ENCODE measurements at regions not wholly inside any gene's neighbourhood (a gene's known extent, or its start where the extent isn't known, plus 50 kb on each side); places are given as distances from the start of the nearest gene placed in this dataset.
"Not testable (repeated sequence)": the region's sequence is repeated elsewhere in the genome, so short reads cannot be mapped to it uniquely, and the experiment has no call there.

- DNase-seq (no peak), ATAC-seq (ENCODE audit: low read depth) (no peak)
- ChIA-PET POLR2A (no interaction called here), CTCF (no interaction called here)
- H3K9me3 Mint-ChIP-seq = no peaks in the 10 kb centered on the region
- TF ChIP-seq CTCF (IDR thresholded peaks at IDR 0.05) = no peak
- H3K4me1 Mint-ChIP-seq = no peaks in the 10 kb centered on the region
- H3K36me3 Mint-ChIP-seq (ENCODE audit: low read depth) = no peaks in the 10 kb centered on the region
- H3K4me3 Mint-ChIP-seq = no peak overlapping the region
- H3K27me3 Mint-ChIP-seq = no peaks in the 10 kb centered on the region
- intact Hi-C loops (cut with micrococcal nuclease) = no loop called here
- no peak overlapping the region for H3K27ac Mint-ChIP-seq
Observed at GRCh38 chr4:114249976-114250375, 270.5 kb upstream of the ARSJ start.

- H3K27me3 Mint-ChIP-seq = no peaks in the 10 kb centered on the region
- POLR2A ChIA-PET = no interaction called here
Observed at GRCh38 chr4:114250439-114250891, 271.0 kb upstream of the ARSJ start.

GRCh38 chr4:114251020-114251419, 271.6 kb upstream of the ARSJ start:
- ChIA-PET POLR2A (no interaction called here), CTCF (no interaction called here)
- H3K27ac Mint-ChIP-seq = no peak overlapping the region
- ATAC-seq (ENCODE audit: low read depth) = no peak
- H3K27me3 Mint-ChIP-seq = no peaks in the 10 kb centered on the region
- no peaks in the 10 kb centered on the region for H3K4me1 Mint-ChIP-seq
- no peaks in the 10 kb centered on the region for H3K36me3 Mint-ChIP-seq (ENCODE audit: low read depth)
- no peak overlapping the region for H3K4me3 Mint-ChIP-seq
- no peaks in the 10 kb centered on the region for H3K9me3 Mint-ChIP-seq
- DNase-seq = no peak
- intact Hi-C loops (cut with micrococcal nuclease) = no loop called here
- no peak for TF ChIP-seq CTCF (IDR thresholded peaks at IDR 0.05)

More at GRCh38 chr4:114250439-114250891, 271.0 kb upstream of the ARSJ start:
- no peaks in the 10 kb centered on the region for H3K9me3 Mint-ChIP-seq
- CTCF ChIA-PET = no interaction called here
- H3K4me3 Mint-ChIP-seq = no peak overlapping the region
- no peak overlapping the region for H3K27ac Mint-ChIP-seq
- no peak for DNase-seq
- TF ChIP-seq CTCF (IDR thresholded peaks at IDR 0.05) = no peak
- ATAC-seq (ENCODE audit: low read depth) = no peak
- no peaks in the 10 kb centered on the region for H3K36me3 Mint-ChIP-seq (ENCODE audit: low read depth)
- intact Hi-C loops (cut with micrococcal nuclease) = no loop called here
- H3K4me1 Mint-ChIP-seq = no peaks in the 10 kb centered on the region

- H3K4me1 Mint-ChIP-seq = no peaks in the 10 kb centered on the region
- DNase-seq (no peak), ATAC-seq (ENCODE audit: low read depth) (peak; percentile 37)
- H3K9me3 Mint-ChIP-seq = no peaks in the 10 kb centered on the region
- no peaks in the 10 kb centered on the region for H3K36me3 Mint-ChIP-seq (ENCODE audit: low read depth)
- intact Hi-C loops (cut with micrococcal nuclease) = no loop called here
- no peak overlapping the region for H3K27ac Mint-ChIP-seq
- ChIA-PET POLR2A (no interaction called here), CTCF (interaction anchor here (0.9 kb wide), 1 partner anchor 12 kb away, joined by 3 read pairs; no protein-coding TSS in a partner anchor)
- H3K4me3 Mint-ChIP-seq = no peak overlapping the region
- no peak for TF ChIP-seq CTCF (IDR thresholded peaks at IDR 0.05)
- H3K27me3 Mint-ChIP-seq = no peaks in the 10 kb centered on the region
Observed at GRCh38 chr4:114252499-114252898, 273.1 kb upstream of the ARSJ start.

- ChIA-PET POLR2A (no interaction called here), CTCF (no interaction called here)
- no peaks in the 10 kb centered on the region for H3K4me1 Mint-ChIP-seq
- no peaks in the 10 kb centered on the region for H3K27me3 Mint-ChIP-seq
- ATAC-seq (ENCODE audit: low read depth) (no peak), DNase-seq (no peak)
- no peak for TF ChIP-seq CTCF (IDR thresholded peaks at IDR 0.05)
- no peak overlapping the region for H3K27ac Mint-ChIP-seq
- intact Hi-C loops (cut with micrococcal nuclease) = no loop called here
- H3K4me3 Mint-ChIP-seq = no peak overlapping the region
- no peaks in the 10 kb centered on the region for H3K9me3 Mint-ChIP-seq
- no peaks in the 10 kb centered on the region for H3K36me3 Mint-ChIP-seq (ENCODE audit: low read depth)
Observed at GRCh38 chr4:114257501-114257900, 278.1 kb upstream of the ARSJ start.

- ATAC-seq (ENCODE audit: low read depth); H3K27ac Mint-ChIP-seq; H3K4me1 Mint-ChIP-seq; H3K27me3 Mint-ChIP-seq; POLR2A ChIA-PET; H3K4me3 Mint-ChIP-seq; H3K36me3 Mint-ChIP-seq (ENCODE audit: low read depth); CTCF ChIA-PET; DNase-seq; H3K9me3 Mint-ChIP-seq; intact Hi-C loops (cut with micrococcal nuclease): not testable (repeated sequence)
Observed at GRCh38 chr4:114262421-114262820, 283.0 kb upstream of the ARSJ start.
